HEK293 (cell line): ENCODE measurements at regions not wholly inside any gene's neighbourhood (a gene's known extent, or its start where the extent isn't known, plus 50 kb on each side); places are given as distances from the start of the nearest gene placed in this dataset.

Source experiments
- CTCF ChIA-PET: fragments of 350-600 bp; formaldehyde crosslinking; extraction: SDS; loops from one replicate; lab custom pipeline; 2021; ENCODE audit warnings: antibody characterized with exemption; lab: Yijun Ruan, JAX
- POLR2A ChIA-PET: fragments of 300-600 bp; formaldehyde crosslinking; extraction: SDS; loops from one replicate; lab custom pipeline; 2020; ENCODE audit warnings: antibody characterized with exemption, inconsistent platforms; lab: Yijun Ruan, JAX
- H3K27ac ChIP-seq: fragments of 200-500 bp; sonication (Bioruptor generic); 2 replicates; pipeline ENCODE4 v1.5.1; 2014; ENCODE audit warnings: low read depth, low read length, control low read depth, inconsistent platforms; ENCODE audit errors: extremely low read depth
- H3K36me3 ChIP-seq, 2 experiments: fragments of 200-500 bp in 1 of 2; sonication (Bioruptor generic) in 1 of 2; 1 replicate in 1 of 2; 2 replicates in 1 of 2; pipeline ENCODE4 v1.5.1; 2014 to 2017; ENCODE audit warnings: inconsistent platforms in 2 of 2, low read length in 2 of 2; ENCODE audit not compliant: control insufficient read depth in 2 of 2, insufficient read depth in 1 of 2
- H3K4me1 ChIP-seq: fragments of 200-500 bp; sonication (Bioruptor generic); 2 replicates; pipeline ENCODE4 v1.5.1; 2014; ENCODE audit warnings: mild to moderate bottlenecking, low read length, inconsistent platforms; ENCODE audit not compliant: control insufficient read depth, insufficient read depth
- H3K4me3 ChIP-seq: 2 replicates; pipeline ENCODE4 v1.5.1; 2011; ENCODE audit warnings: low read depth, mild to moderate bottlenecking, control low read depth, low read length, moderate library complexity
- H3K9me3 ChIP-seq: fragments of 200-500 bp; sonication (Bioruptor generic); 2 replicates; pipeline ENCODE4 v1.5.1; 2014; ENCODE audit warnings: low read depth, low read length, inconsistent platforms; ENCODE audit not compliant: control insufficient read depth, insufficient read depth
- EGR2 ChIP-seq: fragments of 450-650 bp; formaldehyde crosslinking; IDR thresholded peaks from 2 replicates; pipeline ENCODE4 v1.5.1; 2016; ENCODE audit warnings: low read depth, missing biosample characterization, missing genetic modification characterization
- PRDM10 ChIP-seq: fragments of 450-650 bp; formaldehyde crosslinking; IDR thresholded peaks from 2 replicates; pipeline ENCODE4 v1.5.1; 2016; ENCODE audit warnings: missing biosample characterization, missing genetic modification characterization
- SP2 ChIP-seq: fragments of 450-650 bp; formaldehyde crosslinking; IDR thresholded peaks from 2 replicates; pipeline ENCODE4 v1.5.1; 2016; ENCODE audit warnings: missing biosample characterization, missing genetic modification characterization
- ZBTB49 ChIP-seq: fragments of 450-650 bp; formaldehyde crosslinking; IDR thresholded peaks from 2 replicates; pipeline ENCODE4 v1.5.1; 2016; ENCODE audit warnings: missing biosample characterization, missing genetic modification characterization, low read depth
- ZEB2 ChIP-seq: fragments of 450-650 bp; formaldehyde crosslinking; IDR thresholded peaks from 2 replicates; pipeline ENCODE4 v1.5.1; 2016; ENCODE audit warnings: missing biosample characterization, missing genetic modification characterization
- ZFP41 ChIP-seq: fragments of 450-650 bp; formaldehyde crosslinking; IDR thresholded peaks from 2 replicates; pipeline ENCODE4 v1.5.1; 2016; ENCODE audit warnings: missing biosample characterization, missing genetic modification characterization, borderline replicate concordance
- ZNF133 ChIP-seq: fragments of 450-650 bp; formaldehyde crosslinking; IDR thresholded peaks from 2 replicates; pipeline ENCODE4 v1.5.1; 2016; ENCODE audit warnings: missing biosample characterization, missing genetic modification characterization
- ZNF169 ChIP-seq: fragments of 450-650 bp; formaldehyde crosslinking; IDR thresholded peaks from 2 replicates; pipeline ENCODE4 v1.5.1; 2016; ENCODE audit warnings: missing biosample characterization, missing genetic modification characterization
- ZNF211 ChIP-seq: fragments of 450-650 bp; formaldehyde crosslinking; IDR thresholded peaks from 2 replicates; pipeline ENCODE4 v1.5.1; 2016; ENCODE audit warnings: low read depth, missing biosample characterization, missing genetic modification characterization
- ZNF239 ChIP-seq: fragments of 450-650 bp; formaldehyde crosslinking; IDR thresholded peaks from 2 replicates; pipeline ENCODE4 v1.5.1; 2016; ENCODE audit warnings: missing biosample characterization, missing genetic modification characterization
- ZNF292 ChIP-seq: fragments of 450-650 bp; formaldehyde crosslinking; IDR thresholded peaks from 2 replicates; pipeline ENCODE4 v1.5.1; 2016; ENCODE audit warnings: low read depth, missing biosample characterization, missing genetic modification characterization, borderline replicate concordance
- ZNF350 ChIP-seq: fragments of 450-650 bp; formaldehyde crosslinking; IDR thresholded peaks from 2 replicates; pipeline ENCODE4 v1.5.0; 2017; ENCODE audit warnings: missing biosample characterization, mild to moderate bottlenecking, missing genetic modification characterization
- ZNF416 ChIP-seq: fragments of 450-650 bp; formaldehyde crosslinking; IDR thresholded peaks from 2 replicates; pipeline ENCODE4 v1.5.1; 2016; ENCODE audit warnings: missing biosample characterization, missing genetic modification characterization
- ZNF449 ChIP-seq: fragments of 450-650 bp; formaldehyde crosslinking; IDR thresholded peaks from 2 replicates; pipeline ENCODE4 v1.5.1; 2017; ENCODE audit warnings: missing biosample characterization, mild to moderate bottlenecking, missing genetic modification characterization, moderate library complexity
- ZNF621 ChIP-seq: fragments of 450-650 bp; formaldehyde crosslinking; IDR thresholded peaks from 2 replicates; pipeline ENCODE4 v1.5.1; 2017; ENCODE audit warnings: missing biosample characterization, missing genetic modification characterization
- ZNF626 ChIP-seq: fragments of 450-650 bp; sonication (Bioruptor Pico); formaldehyde crosslinking; IDR thresholded peaks from 2 replicates; pipeline ENCODE4 v1.5.1; 2018; ENCODE audit warnings: missing biosample characterization, missing genetic modification characterization, inconsistent platforms
- ZNF704 ChIP-seq: fragments of 450-650 bp; formaldehyde crosslinking; IDR thresholded peaks from 2 replicates; pipeline ENCODE4 v1.5.1; 2016; ENCODE audit warnings: missing biosample characterization, missing genetic modification characterization
- ZNF747 ChIP-seq: fragments of 450-650 bp; formaldehyde crosslinking; IDR thresholded peaks from 2 replicates; pipeline ENCODE4 v1.5.1; 2016; ENCODE audit warnings: missing biosample characterization, missing genetic modification characterization

- no peaks in the 10 kb centered on the region for H3K36me3 ChIP-seq
- H3K27ac ChIP-seq: no peak overlapping the region
- no peaks in the 10 kb centered on the region for H3K4me1 ChIP-seq
- ChIA-PET CTCF (no interaction called here), POLR2A (no interaction called here)
- no peaks in the 10 kb centered on the region for H3K9me3 ChIP-seq
- TF ChIP-seq ZNF704 (tag by site-specific recombination) (no peak), ZNF239 (tag by site-specific recombination) (no peak), ZNF211 (no peak), PRDM10 (tag by site-specific recombination) (no peak), ZNF169 (tag by site-specific recombination) (no peak), EGR2 (no peak), ZNF416 (tag by site-specific recombination) (no peak), ZNF626 (tag by site-specific recombination) (no peak), ZNF449 (tag by site-specific recombination) (no peak), ZBTB49 (tag by site-specific recombination) (no peak), ZNF133 (tag by site-specific recombination) (no peak), SP2 (tag by site-specific recombination) (no peak), ZNF621 (tag by site-specific recombination) (no peak), ZNF350 (tag by site-specific recombination) (no peak), ZNF747 (no peak), ZNF292 (no peak), ZEB2 (tag by site-specific recombination) (no peak), ZFP41 (tag by site-specific recombination) (no peak)
- no peak overlapping the region for H3K4me3 ChIP-seq
Observed at GRCh38 chr11:80103142-80103859, 662.5 kb upstream of the TENM4 start.
